NCI-H82 treated with DMSO at 0.1 percent for 48 hours (cell line): ENCODE measurements at regions not wholly inside any gene's neighbourhood (a gene's known extent, or its start where the extent isn't known, plus 50 kb on each side); places are given as distances from the start of the nearest gene placed in this dataset.
"Not testable (repeated sequence)": the region's sequence is repeated elsewhere in the genome, so short reads cannot be mapped to it uniquely, and the experiment has no call there.

Experiments
- DNase-seq: peaks from one replicate; lab custom pipeline; 2025; ENCODE audit not compliant: unreplicated experiment; lab: John Stamatoyannopoulos, UW

GRCh38 chr6:14386263-14386662 is 268.7 kb downstream of the CD83 start:
- no peak for DNase-seq

GRCh38 chr6:14386668-14387067 is 269.1 kb downstream of the CD83 start:
- no peak for DNase-seq

DNA sequence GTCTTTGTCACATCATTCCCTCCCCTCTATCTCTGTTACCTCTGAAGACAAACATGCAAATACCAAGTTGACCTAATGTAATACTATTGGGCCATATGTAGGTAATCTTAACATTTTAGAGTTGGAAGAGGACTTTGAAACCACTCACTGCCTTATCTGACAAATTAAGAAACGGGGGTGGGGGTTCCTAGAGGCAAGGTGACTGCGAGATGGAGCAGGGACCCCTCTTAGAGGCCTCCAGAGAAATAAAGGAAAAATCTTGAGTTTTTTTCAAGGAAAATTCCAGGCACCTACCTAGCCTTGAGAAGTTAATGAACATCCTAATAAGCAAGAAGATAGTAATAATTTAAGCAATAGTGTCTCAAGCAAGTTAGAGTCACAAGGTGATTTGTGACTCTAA is 270.8 kb downstream of the CD83 start:
- no peak for DNase-seq

DNA sequence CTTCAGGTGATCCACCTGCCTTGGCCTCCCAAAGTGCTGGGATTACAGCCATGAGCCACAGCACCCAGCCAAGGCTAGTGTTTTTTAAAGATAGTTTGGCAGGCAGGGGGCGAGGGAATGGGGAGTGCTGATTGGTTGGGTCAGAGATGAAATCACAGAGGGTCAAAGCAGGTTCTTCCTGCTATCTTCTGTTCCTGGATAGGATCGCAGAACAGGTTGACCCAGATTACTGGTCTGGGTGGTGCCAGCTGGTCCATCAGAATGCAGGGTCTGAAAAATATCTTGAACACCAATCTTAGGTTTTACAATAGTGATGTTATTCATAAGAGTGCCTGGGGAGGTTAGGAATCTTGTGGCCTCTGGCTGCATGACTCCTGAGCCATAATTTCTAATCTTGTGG is 272.2 kb downstream of the CD83 start:
- not testable (repeated sequence) for DNase-seq

DNA sequence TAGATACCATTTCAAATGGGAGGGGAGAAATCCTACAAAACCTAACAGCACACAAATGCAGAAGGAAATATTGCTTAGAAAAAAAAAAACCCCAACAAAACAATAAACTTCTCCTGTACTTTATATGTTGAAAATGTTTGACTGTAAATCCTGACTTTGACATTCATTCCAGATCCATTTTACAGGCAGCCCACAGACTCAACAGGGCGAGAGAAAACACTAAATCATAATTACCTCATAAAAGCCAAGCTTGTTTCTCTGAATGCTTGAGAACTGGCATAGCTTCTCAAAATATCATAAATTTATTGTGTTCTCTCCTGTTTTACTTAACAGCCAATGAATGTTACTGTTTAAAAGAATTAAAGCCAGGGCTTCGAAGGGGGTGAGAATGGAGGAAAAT is 273.2 kb downstream of the CD83 start:
- no peak for DNase-seq

GRCh38 chr6:14393910-14394309 is 276.3 kb downstream of the CD83 start:
- DNase-seq, result no peak

DNA sequence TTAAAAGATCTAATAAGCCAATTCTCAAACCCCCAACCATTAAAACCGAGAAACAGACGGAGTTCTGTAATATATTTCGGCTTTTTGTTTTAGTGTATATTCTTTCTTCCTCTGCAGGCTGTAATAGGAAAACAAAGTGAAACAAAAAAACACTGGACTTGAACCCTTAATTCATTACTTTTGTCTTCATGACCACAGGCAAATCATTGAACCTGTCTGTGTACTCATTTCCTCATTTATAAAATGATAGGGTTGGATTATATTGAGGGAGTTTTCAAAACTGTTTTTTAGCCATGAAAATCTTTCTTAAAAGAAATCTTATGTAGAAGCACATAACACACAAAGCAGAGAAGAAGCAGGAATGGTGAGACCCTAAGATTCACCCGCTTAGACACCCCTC is 278.8 kb downstream of the CD83 start:
- no peak for DNase-seq

- no peak for DNase-seq
Measured at GRCh38 chr6:14396826-14397517, 279.4 kb downstream of the CD83 start.

DNA sequence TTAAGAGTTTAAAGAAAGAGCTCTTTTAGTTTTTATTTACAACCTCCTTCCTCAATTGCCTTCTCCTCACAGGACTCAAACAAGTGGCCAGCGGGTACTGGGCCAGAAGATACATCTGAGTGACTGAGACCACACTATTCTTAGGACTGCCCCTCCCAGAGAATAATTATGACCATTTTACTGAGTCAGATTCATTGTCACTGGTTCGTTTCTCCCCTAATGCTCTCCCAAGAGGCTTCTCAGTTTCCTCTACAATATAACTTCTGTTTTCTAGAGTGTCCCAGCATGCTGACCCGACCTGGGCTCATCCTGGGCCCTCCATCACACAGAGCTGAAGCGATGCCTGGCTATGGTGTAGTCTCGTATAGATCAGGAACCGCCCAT is 279.9 kb downstream of the CD83 start:
- no peak for DNase-seq

DNA sequence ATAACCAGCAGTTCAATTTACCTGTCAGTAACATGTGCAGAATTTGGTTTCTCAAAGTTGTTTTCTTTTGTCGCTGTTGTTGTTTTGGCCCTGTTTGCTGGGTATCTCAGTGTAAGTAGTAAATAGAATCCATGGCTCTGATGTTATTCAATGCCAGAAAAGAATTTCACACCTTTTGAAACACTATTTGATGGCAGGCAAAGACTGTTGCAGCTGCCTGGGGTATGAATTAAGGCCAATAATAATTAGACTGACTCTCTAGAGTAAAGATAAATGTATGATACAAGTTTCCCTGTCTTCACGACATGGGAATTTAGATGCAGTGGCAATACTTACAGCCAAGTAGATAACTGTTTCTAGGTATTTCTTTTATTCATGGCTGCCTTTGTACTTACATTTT is 281.4 kb downstream of the CD83 start:
- no peak for DNase-seq

DNA sequence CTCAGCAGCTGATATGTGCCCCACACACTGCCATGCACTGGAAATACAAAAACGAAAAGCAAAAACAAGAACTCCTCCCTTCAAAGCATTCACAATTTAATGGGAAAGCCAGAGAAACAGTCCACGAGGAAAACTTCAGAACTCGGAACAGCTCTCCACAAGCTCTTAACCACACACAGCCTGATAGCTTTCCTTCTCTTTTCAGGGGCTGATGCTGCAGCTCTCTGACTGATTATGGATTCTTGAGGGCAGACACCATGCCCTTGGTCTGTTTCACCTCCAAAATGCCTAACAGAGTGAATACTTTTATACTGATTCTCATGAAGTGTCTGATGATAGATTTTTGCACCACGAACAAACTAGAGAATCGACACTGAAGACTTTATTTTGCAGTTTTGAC is 282.1 kb downstream of the CD83 start:
- no peak for DNase-seq

DNA sequence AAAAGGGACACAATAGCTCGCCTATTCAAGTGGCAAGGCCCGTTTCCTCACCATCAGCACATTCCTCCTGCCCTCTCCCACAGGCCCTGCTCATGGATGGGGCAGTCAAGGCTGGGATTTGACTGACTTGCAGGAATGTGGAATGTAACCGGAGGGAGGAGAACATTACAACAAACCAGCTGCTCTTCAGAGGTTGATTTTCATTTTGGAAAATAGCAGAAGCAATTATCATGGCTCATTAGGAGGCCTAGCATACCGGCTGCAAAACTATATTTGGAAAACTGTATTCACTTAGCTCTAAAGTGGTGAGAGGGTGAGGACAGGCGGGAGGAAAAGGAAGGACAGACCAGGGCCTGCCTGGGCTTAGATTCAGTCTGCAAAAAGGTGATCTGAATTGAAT is 283.7 kb downstream of the CD83 start:
- DNase-seq, result no peak

- no peak for DNase-seq
Measured at GRCh38 chr6:14406614-14407331, 289.2 kb downstream of the CD83 start.

DNA sequence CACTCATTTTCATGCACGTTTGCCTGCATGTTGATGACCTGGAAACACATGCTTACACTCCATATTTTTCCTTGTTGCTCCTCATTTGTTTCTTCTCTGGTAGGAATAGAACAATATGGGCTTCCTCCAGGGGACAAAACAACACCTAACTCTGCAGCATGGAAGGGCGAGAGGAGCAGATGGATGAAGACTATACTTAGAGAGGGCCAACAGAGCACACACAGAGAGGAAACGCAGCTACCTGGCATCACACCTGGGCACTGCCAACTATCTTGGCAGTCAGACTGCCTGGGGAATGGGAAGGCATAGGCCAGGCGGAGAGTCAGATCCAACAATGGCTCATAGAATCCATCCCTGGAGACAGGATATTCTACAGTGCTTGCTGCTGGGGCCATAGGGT is 290.9 kb downstream of the CD83 start:
- no peak for DNase-seq

- DNase-seq, result no peak
Measured at GRCh38 chr6:14412026-14412425, 294.5 kb downstream of the CD83 start.

GRCh38 chr6:14415452-14415851 is 297.9 kb downstream of the CD83 start:
- no peak for DNase-seq

- no peak for DNase-seq
Measured at GRCh38 chr6:14417377-14417776, 299.8 kb downstream of the CD83 start.

GRCh38 chr6:14419224-14419623 is 301.7 kb downstream of the CD83 start:
- DNase-seq, result not testable (repeated sequence)

- no peak for DNase-seq
Measured at GRCh38 chr6:14422061-14422460, 304.5 kb downstream of the CD83 start.

- no peak for DNase-seq
Measured at GRCh38 chr6:14422917-14423316, 305.3 kb downstream of the CD83 start.

DNA sequence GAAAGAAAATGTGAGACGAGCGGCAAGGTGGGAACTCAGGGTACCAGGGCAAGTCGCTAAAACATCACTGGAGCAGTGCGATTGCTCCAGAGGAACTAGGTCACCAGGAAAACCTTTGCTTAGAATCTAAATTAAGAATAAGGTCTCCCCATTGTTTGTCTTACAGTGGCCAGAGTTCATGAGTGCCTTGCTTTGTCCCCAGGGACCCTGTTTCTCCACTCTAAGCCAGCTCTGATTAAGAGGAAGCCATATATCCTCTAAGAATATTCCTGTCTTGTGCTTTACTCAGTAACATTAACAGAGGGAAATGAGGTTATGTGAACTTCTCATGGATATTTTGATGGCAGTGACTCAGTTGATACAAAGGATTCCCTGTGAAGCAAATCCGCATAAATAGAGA is 305.8 kb downstream of the CD83 start:
- DNase-seq, result no peak

- DNase-seq, result no peak
Measured at GRCh38 chr6:14423955-14424354, 306.4 kb downstream of the CD83 start.

DNA sequence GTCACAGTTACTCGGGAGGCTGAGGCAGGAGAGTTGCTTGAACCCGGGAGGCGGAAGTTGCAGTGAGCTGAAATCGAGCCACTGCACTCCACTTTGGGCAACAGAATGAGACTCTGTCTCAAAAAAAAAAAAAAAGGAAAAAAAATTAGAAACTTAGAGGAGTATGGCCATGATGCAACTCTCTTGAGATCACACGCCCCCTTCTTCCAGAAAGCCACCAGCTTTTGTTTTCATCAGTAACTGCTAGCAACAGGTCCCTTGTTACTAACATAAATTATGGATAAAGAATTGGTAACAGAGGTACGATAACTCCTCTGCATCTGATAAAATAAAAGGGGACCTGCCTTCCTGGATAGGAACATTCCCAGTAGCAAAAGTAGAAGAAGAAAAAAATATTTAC is 308.2 kb downstream of the CD83 start:
- DNase-seq, result no peak
